Kidney tubule cell (primary cell): ENCODE measurements at regions not wholly inside any gene's neighbourhood (a gene's known extent, or its start where the extent isn't known, plus 50 kb on each side); places are given as distances from the start of the nearest gene placed in this dataset.
A peak's percentile ranks its signal among the peaks of the same experiment; 100 is the strongest.
"Not testable (repeated sequence)": the region's sequence is repeated elsewhere in the genome, so short reads cannot be mapped to it uniquely, and the experiment has no call there.

Experiments
- DNase-seq: peaks from one replicate; pipeline ENCODE4 v3.0.0-alpha.2; 2018; ENCODE audit warnings: low spot score

- peak; percentile 21 for DNase-seq
Observed at GRCh38 chr6:18527836-18528743, 140.9 kb downstream of the RNF144B start.

GRCh38 chr6:18530201-18530600 lies 143.1 kb downstream of the RNF144B start:
- no peak for DNase-seq

GRCh38 chr6:18532139-18532538 lies 145.0 kb downstream of the RNF144B start:
- no peak for DNase-seq

GRCh38 chr6:18533793-18534192 lies 146.6 kb downstream of the RNF144B start:
- peak; percentile 33 for DNase-seq

- no peak for DNase-seq
Observed at GRCh38 chr6:18536591-18537055, 149.5 kb downstream of the RNF144B start.

- no peak for DNase-seq
Observed at GRCh38 chr6:18538315-18538714, 151.2 kb downstream of the RNF144B start.

- no peak for DNase-seq
Observed at GRCh38 chr6:18543051-18543450, 155.9 kb downstream of the RNF144B start.

- not testable (repeated sequence) for DNase-seq
Observed at GRCh38 chr6:18545142-18545541, 158.0 kb downstream of the RNF144B start.

- no peak for DNase-seq
Observed at GRCh38 chr6:18545726-18546125, 158.6 kb downstream of the RNF144B start.

GRCh38 chr6:18550119-18550518 lies 163.0 kb downstream of the RNF144B start:
- DNase-seq, result no peak

GRCh38 chr6:18551228-18551627 lies 164.1 kb downstream of the RNF144B start:
- peak; percentile 4 for DNase-seq

- no peak for DNase-seq
Observed at GRCh38 chr6:18555750-18556149, 168.6 kb downstream of the RNF144B start.

- DNase-seq, result no peak
Observed at GRCh38 chr6:18561037-18561750, 174.0 kb downstream of the RNF144B start.

- no peak for DNase-seq
Observed at GRCh38 chr6:18562726-18563125, 175.6 kb downstream of the RNF144B start.

GRCh38 chr6:18564775-18565174 lies 177.6 kb downstream of the RNF144B start:
- DNase-seq, result no peak

- DNase-seq, result no peak
Observed at GRCh38 chr6:18565231-18565630, 178.1 kb downstream of the RNF144B start.

GRCh38 chr6:18567380-18567779 lies 180.2 kb downstream of the RNF144B start:
- DNase-seq, result no peak

- no peak for DNase-seq
Observed at GRCh38 chr6:18577491-18577890, 190.3 kb downstream of the RNF144B start.

- DNase-seq, result no peak
Observed at GRCh38 chr6:18579166-18579565, 192.0 kb downstream of the RNF144B start.

GRCh38 chr6:18579869-18580268 lies 192.7 kb downstream of the RNF144B start:
- no peak for DNase-seq

GRCh38 chr6:18584372-18584771 lies 197.2 kb downstream of the RNF144B start:
- DNase-seq, result no peak

GRCh38 chr6:18585032-18585573 lies 198.0 kb downstream of the RNF144B start:
- peak; percentile 94 for DNase-seq

GRCh38 chr6:18586133-18586532 lies 199.0 kb downstream of the RNF144B start:
- no peak for DNase-seq
